OCI-LY3 (cell line): ENCODE measurements at regions not wholly inside any gene's neighbourhood (a gene's known extent, or its start where the extent isn't known, plus 50 kb on each side); places are given as distances from the start of the nearest gene placed in this dataset.

Experiments
- EZH2phosphoT487 ChIP-seq: fragments of 200-600 bp; shearing (Covaris generic); IDR thresholded peaks from 2 replicates; pipeline ENCODE4 v1.6.1; 2018; ENCODE audit warnings: antibody characterized with exemption, mixed run types, low read depth
- TF ChIP-seq, protein P1 (sequence below): fragments of 200-600, 300-600 bp; sonication (generic); IDR thresholded peaks from 2 replicates; pipeline ENCODE4 v1.5.1; 2014; ENCODE audit warnings: antibody characterized with exemption, low read length, low read depth

DNA sequence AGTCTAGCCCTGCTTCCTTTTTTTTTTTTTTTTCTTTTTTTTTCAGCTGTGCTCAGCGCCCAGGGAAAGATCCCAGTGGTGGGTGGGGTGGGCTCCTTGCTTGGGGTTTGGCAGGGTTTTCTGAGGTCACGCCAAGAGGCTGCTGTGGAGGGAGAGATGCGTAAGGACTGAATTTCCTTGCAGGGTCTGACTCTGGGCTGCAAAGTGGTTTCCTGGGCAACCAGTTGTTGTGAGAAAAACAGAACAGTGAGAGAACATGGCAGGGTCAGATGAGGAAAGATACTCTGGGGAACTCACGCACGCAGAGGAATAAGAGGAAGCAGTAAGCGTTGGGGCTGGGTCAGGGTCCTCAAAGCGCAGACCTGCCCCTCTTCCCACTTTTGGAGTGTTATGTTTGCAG lies 119.5 kb downstream of the IRF8 start:
- TF ChIP-seq, protein P1, sequence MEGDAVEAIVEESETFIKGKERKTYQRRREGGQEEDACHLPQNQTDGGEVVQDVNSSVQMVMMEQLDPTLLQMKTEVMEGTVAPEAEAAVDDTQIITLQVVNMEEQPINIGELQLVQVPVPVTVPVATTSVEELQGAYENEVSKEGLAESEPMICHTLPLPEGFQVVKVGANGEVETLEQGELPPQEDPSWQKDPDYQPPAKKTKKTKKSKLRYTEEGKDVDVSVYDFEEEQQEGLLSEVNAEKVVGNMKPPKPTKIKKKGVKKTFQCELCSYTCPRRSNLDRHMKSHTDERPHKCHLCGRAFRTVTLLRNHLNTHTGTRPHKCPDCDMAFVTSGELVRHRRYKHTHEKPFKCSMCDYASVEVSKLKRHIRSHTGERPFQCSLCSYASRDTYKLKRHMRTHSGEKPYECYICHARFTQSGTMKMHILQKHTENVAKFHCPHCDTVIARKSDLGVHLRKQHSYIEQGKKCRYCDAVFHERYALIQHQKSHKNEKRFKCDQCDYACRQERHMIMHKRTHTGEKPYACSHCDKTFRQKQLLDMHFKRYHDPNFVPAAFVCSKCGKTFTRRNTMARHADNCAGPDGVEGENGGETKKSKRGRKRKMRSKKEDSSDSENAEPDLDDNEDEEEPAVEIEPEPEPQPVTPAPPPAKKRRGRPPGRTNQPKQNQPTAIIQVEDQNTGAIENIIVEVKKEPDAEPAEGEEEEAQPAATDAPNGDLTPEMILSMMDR = no peak
- no peak for TF ChIP-seq EZH2phosphoT487
